Muscle of leg (tissue), 3 donors: ENCODE measurements at regions not wholly inside any gene's neighbourhood (a gene's known extent, or its start where the extent isn't known, plus 50 kb on each side); places are given as distances from the start of the nearest gene placed in this dataset.

Experiments
- DNase-seq: peaks from one replicate; pipeline ENCODE4 v3.0.0; 2013
- H3K27ac ChIP-seq: one replicate; pipeline ENCODE4 v1.5.1; 2013; ENCODE audit warnings: mild to moderate bottlenecking, low read length, control low read depth
- H3K27me3 ChIP-seq: one replicate; pipeline ENCODE4 v1.6.1; 2013; ENCODE audit warnings: low read length; ENCODE audit not compliant: control insufficient read depth, insufficient read depth
- H3K36me3 ChIP-seq: one replicate; pipeline ENCODE4 v1.6.1; 2013; ENCODE audit warnings: low read length; ENCODE audit not compliant: control insufficient read depth, insufficient read depth
- H3K4me1 ChIP-seq: one replicate; pipeline ENCODE4 v1.6.1; 2013; ENCODE audit warnings: low read length; ENCODE audit not compliant: control insufficient read depth, insufficient read depth
- H3K4me3 ChIP-seq: one replicate; pipeline ENCODE4 v1.5.1; 2013; ENCODE audit warnings: low read length, control low read depth
- H3K9me3 ChIP-seq: replicated peaks from 2 replicates; pipeline ENCODE4 v1.6.1; 2013; ENCODE audit warnings: low read depth, low read length; ENCODE audit not compliant: control insufficient read depth
- WGBS: methylation state at CpG from one replicate; pipeline ENCODE4 v1.1.5; 2013; ENCODE audit warnings: missing lambda C conversion rate; ENCODE audit not compliant: insufficient coverage; 5-methylcytosine and 5-hydroxymethylcytosine counted together

DNA sequence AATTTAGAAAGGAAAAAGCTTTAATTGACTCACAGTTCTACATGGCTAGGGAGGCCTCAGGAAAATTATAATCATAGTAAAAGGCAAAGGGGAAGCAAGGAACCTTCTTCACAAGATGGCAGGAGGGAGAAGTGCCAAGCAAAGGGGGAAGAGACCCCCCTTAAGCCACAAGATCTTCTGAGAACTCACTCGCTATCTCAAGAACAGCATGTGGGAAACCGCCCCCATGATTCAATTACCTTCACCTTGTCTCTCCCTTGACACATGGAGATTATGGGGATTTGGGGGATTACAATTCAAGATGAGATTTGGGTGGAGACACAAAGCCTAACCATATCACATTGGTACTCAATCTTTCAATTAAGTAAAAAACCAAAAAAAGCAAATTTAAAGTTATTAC is 1778.7 kb upstream of the MIR17HG start:
- no CpG with 5 or more reads among the region's 2 CpGs for WGBS
- Histone ChIP-seq H3K27me3 (no peaks in the 10 kb centered on the region), H3K36me3 (no peaks in the 10 kb centered on the region), H3K27ac (no peak overlapping the region), H3K9me3 (no peaks in the 10 kb centered on the region), H3K4me3 (no peak overlapping the region), H3K4me1 (no peaks in the 10 kb centered on the region)
- DNase-seq: no peak

- DNase-seq: no peak
- H3K4me3 ChIP-seq: no peak overlapping the region
- no peaks in the 10 kb centered on the region for H3K36me3 ChIP-seq
- H3K9me3 ChIP-seq: no peaks in the 10 kb centered on the region
- H3K27ac ChIP-seq: no peak overlapping the region
- no peaks in the 10 kb centered on the region for H3K4me1 ChIP-seq
- no peaks in the 10 kb centered on the region for H3K27me3 ChIP-seq
Observed at GRCh38 chr13:89571676-89572075, 1775.8 kb upstream of the MIR17HG start.

DNA sequence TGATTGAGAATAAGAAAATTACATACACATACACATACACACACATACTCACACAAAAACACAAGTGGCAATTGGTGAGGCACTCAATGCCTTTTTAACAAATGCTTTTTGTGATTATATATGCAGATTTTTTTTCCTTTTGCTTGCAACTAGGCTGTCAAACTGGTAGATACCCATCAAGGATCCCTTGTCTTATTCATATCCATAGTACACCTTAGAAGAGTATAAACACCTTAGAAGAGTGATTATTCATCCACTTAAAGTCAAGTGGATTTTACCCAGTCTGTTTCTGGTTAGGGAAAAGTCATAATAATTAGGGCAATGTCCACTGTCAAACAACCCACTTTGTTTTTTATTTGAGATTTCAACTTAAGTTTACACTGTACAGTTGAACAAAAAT is 1773.4 kb upstream of the MIR17HG start:
- H3K27ac ChIP-seq: no peak overlapping the region
- no peaks in the 10 kb centered on the region for H3K36me3 ChIP-seq
- H3K4me1 ChIP-seq: no peaks in the 10 kb centered on the region
- no peaks in the 10 kb centered on the region for H3K27me3 ChIP-seq
- H3K4me3 ChIP-seq: no peak overlapping the region
- no peaks in the 10 kb centered on the region for H3K9me3 ChIP-seq
- no peak for DNase-seq

DNA sequence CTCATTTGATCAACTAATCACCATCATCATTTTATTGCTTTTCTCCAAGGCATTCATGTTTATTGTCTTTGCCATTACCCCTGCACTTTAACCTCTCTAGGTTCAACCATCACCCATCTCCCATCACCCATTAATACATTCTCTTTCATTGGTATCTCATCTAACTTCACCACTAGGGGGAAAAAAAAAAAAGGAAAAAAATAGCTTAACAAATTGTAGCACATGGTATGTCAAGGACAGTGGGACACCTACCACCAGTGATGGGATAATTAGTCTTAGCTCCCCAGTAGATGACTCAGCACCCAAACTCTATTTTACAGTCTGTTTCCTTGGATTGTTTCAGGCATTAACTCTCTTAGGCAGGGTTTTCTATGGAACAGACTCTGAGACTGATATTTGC is 1770.2 kb upstream of the MIR17HG start:
- no peaks in the 10 kb centered on the region for H3K9me3 ChIP-seq
- no peaks in the 10 kb centered on the region for H3K4me1 ChIP-seq
- no peak overlapping the region for H3K4me3 ChIP-seq
- DNase-seq: no peak
- no peaks in the 10 kb centered on the region for H3K36me3 ChIP-seq
- H3K27ac ChIP-seq: no peak overlapping the region
- no peaks in the 10 kb centered on the region for H3K27me3 ChIP-seq

GRCh38 chr13:89584058-89584620 is 1763.3 kb upstream of the MIR17HG start:
- Histone ChIP-seq H3K36me3 (no peaks in the 10 kb centered on the region), H3K4me3 (no peak overlapping the region), H3K4me1 (no peaks in the 10 kb centered on the region), H3K27me3 (no peaks in the 10 kb centered on the region), H3K9me3 (no peaks in the 10 kb centered on the region), H3K27ac (no peak overlapping the region)
- no CpG with 5 or more reads among the region's 2 CpGs for WGBS
- peak; percentile 69 for DNase-seq

DNA sequence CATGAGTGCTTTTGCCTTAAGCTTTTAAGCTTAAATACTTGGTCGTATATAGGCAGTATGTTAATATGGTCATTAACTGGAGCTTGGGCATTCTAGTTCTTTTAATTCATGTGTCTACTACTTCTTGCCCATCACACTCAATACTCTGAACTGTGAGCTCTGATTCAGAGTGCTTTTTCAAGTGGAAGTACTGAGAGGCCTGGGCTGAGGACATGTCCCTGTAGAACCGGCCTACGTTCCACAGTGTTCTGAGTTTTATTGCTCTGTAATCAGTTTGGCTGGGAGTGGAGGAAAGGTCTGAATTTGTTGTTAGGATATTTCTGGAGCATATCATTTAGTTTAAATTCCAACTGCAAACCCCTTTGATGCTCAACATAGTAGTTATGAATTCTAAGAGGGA is 1744.8 kb upstream of the MIR17HG start:
- Histone ChIP-seq H3K36me3 (no peaks in the 10 kb centered on the region), H3K4me1 (no peaks in the 10 kb centered on the region), H3K4me3 (no peak overlapping the region), H3K9me3 (peaks cover 5% of the 10 kb centered on the region), H3K27ac (no peak overlapping the region), H3K27me3 (no peaks in the 10 kb centered on the region)
- DNase-seq: no peak
- no CpG with 5 or more reads among the region's 3 CpGs for WGBS

- no peaks in the 10 kb centered on the region for H3K36me3 ChIP-seq
- no peak overlapping the region for H3K4me3 ChIP-seq
- no CpG with 5 or more reads among the region's 1 CpG for WGBS
- H3K9me3 ChIP-seq: peaks cover 5% of the 10 kb centered on the region
- no peak for DNase-seq
- H3K27me3 ChIP-seq: no peaks in the 10 kb centered on the region
- no peak overlapping the region for H3K27ac ChIP-seq
- H3K4me1 ChIP-seq: no peaks in the 10 kb centered on the region
Observed at GRCh38 chr13:89603187-89603586, 1744.3 kb upstream of the MIR17HG start.

GRCh38 chr13:89609318-89609717 is 1738.2 kb upstream of the MIR17HG start:
- no peaks in the 10 kb centered on the region for H3K4me1 ChIP-seq
- no peaks in the 10 kb centered on the region for H3K36me3 ChIP-seq
- H3K27me3 ChIP-seq: no peaks in the 10 kb centered on the region
- no peak overlapping the region for H3K4me3 ChIP-seq
- peaks cover 5% of the 10 kb centered on the region for H3K9me3 ChIP-seq
- no CpG with 5 or more reads among the region's 1 CpG for WGBS
- DNase-seq: no peak
- H3K27ac ChIP-seq: no peak overlapping the region

- peak; percentile 20 for DNase-seq
- no peak overlapping the region for H3K27ac ChIP-seq
- no peaks in the 10 kb centered on the region for H3K27me3 ChIP-seq
- no peaks in the 10 kb centered on the region for H3K4me1 ChIP-seq
- no peak overlapping the region for H3K4me3 ChIP-seq
- H3K9me3 ChIP-seq: peaks cover 5% of the 10 kb centered on the region
- 40% methylated on average over 1 of the region's 2 CpGs for WGBS
- no peaks in the 10 kb centered on the region for H3K36me3 ChIP-seq
Observed at GRCh38 chr13:89610331-89610730, 1737.2 kb upstream of the MIR17HG start.

GRCh38 chr13:89610881-89611280 is 1736.6 kb upstream of the MIR17HG start:
- Histone ChIP-seq H3K36me3 (no peaks in the 10 kb centered on the region), H3K4me1 (no peaks in the 10 kb centered on the region), H3K9me3 (peaks cover 5% of the 10 kb centered on the region), H3K4me3 (no peak overlapping the region), H3K27me3 (no peaks in the 10 kb centered on the region), H3K27ac (no peak overlapping the region)
- no CpG with 5 or more reads among the region's 1 CpG for WGBS
- no peak for DNase-seq

GRCh38 chr13:89627996-89628395 is 1719.5 kb upstream of the MIR17HG start:
- no CpG with 5 or more reads among the region's 2 CpGs for WGBS

More at GRCh38 chr13:89627996-89628395, 1719.5 kb upstream of the MIR17HG start:
- no peak for DNase-seq
- no peaks in the 10 kb centered on the region for H3K27me3 ChIP-seq
- H3K9me3 ChIP-seq: no peaks in the 10 kb centered on the region
- no peak overlapping the region for H3K27ac ChIP-seq
- no peaks in the 10 kb centered on the region for H3K36me3 ChIP-seq
- H3K4me1 ChIP-seq: no peaks in the 10 kb centered on the region
- no peak overlapping the region for H3K4me3 ChIP-seq
